HT1080 (cell line): ENCODE measurements at regions not wholly inside any gene's neighbourhood (a gene's known extent, or its start where the extent isn't known, plus 50 kb on each side); places are given as distances from the start of the nearest gene placed in this dataset.
A peak's percentile ranks its signal among the peaks of the same experiment; 100 is the strongest.
"Not testable (repeated sequence)": the region's sequence is repeated elsewhere in the genome, so short reads cannot be mapped to it uniquely, and the experiment has no call there.

Experiments used
- DNase-seq: peaks from one replicate; pipeline ENCODE4 v3.0.0-alpha.2; 2015; ENCODE audit warnings: low read depth

DNA sequence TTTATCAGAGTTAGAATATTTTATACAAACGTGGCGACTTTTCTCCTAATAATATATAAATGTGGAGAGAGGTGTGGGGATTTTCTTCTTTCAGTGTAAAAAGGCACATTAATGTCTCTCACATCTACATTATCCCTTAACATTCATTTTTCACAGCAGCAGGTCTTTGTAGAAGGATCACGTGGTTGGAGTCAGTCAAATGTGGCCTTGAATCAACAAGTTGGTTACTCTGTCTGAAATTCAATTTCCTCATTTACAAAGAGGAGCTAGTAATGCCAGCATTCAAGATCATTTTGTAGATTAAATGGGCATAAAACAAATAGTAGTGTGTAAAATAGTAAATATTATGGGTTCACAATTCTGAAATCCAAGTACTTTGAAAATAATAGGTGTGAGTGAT is 183.1 kb upstream of the SEMA3E start:
- no peak for DNase-seq

DNA sequence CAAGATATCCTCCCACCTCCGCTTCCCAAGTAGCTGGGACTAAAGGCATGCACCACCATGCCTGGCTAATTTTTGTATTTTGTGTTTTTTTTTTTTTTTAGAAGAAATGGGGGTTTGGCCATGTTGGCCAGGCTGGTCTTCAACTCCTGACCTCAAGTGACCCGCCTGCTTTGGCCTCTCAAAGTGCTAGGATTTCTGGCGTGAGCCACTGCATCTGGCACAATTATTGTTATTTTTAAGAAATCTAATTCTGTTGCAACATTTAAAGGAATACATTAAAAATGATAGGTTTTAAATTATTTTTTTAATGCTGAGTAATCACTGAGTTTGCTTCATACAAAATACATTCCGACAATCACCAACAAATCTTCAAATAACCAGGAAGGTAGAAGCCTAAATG is 178.1 kb upstream of the SEMA3E start:
- no peak for DNase-seq

DNA sequence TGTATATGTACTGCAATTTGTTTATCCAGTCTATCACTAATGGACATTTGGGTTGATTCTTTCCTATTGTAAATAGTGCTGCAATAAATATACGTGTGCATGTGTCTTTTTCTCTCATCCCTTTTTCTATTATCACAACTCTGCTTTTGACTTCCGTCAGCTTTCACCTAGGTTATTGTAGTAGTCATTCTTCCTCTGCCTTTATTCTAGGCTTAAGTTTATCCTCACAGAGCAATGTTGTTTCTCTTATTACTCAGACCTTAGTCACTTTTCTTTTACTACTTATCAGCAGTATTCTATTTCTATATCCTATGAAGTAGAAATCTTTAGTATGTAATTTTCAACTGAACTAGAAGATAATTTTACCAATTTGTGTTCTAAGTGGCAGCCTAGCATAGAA is 175.3 kb upstream of the SEMA3E start:
- peak; percentile 56 for DNase-seq

DNA sequence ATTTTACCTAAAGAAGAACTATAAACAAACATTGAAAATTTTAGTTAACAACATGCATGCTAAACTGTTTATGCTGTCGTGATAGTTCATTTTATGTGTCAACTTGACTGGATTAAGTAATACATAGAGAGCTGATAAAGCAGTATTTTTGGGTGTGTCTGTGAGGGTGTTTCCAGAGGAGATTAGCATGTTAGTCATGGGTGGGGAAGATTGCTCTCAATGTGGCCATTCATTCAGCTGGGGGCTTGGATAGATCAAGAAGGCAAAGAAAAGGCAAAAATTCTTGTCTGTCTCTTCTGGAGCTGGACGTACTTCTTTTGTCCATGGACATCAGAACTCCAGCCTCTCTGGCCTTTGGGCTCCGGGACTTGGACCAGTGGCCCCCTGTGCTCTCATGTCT is 172.9 kb upstream of the SEMA3E start:
- DNase-seq: no peak

DNA sequence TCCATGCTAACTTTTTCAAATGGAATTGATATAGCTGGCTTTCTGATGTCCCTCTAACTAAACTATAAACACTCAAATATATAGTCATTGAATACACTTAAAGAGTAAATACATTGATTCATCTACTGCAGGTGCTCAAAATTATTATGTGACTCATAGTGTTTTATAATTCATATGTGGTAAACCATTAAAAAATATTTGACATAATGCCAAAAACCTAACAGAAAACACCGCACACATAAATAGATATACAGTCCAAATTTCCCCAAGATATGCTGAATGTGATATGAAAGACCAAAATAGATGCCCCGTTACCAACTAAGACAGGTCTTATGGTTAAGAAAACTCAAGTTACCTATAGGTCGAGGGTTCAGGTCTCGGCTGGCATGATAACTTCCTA is 171.7 kb upstream of the SEMA3E start:
- no peak for DNase-seq

DNA sequence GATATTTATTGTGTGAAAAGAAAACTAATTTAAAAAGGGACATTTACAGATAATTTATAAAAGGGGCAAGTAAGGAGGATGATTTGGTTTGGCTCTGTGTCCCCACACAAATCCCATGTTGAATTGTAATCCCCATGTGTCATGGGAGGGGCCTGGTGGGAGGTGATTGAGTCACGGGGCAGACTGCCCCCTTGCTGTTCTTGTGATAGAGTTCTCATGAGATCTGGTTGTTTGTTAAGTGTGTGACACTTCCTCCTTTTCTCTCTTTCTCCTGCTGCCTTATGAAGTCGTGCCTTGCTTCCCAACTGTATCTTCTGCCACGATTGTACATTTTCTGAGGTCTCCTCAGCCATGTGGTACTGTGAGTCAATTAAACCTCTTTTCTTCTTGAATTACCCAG is 171.0 kb upstream of the SEMA3E start:
- DNase-seq: peak; percentile 22

DNA sequence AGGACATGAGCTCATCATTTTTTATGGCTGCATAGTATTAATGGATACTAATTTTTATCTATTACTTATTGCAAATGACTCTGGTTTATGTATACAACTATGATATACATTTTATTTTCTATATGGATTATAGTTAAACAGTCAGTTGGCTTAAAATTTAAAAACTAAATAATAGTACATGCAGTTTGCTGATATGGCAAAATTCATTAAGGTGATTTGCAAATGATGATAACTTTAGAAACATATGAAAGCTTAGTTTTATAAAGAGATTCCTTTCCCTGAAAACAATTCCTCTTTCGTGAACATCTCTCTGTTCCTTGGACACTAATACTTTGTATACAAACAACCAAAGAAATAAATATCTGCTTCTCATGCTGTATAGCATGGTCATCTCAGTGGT is 165.5 kb upstream of the SEMA3E start:
- no peak for DNase-seq

DNA sequence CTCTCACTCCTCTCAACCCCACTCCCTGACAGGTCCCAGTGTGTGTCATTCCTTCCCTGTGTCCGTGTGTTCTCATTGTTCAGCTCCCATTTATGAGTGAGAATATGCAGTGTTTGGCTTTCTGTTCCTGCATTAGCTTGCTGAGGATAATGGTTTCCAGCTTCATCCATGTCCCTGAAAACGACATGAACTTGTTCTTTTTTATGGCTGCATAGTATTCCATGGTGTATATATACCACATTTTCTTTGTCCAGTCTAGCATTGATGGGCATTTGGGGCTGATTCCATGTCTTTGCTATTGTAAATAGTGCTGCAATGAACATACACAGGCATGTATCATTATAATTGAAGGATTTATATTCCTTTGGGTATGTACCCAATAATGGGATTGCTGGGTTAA is 163.6 kb upstream of the SEMA3E start:
- DNase-seq: not testable (repeated sequence)

DNA sequence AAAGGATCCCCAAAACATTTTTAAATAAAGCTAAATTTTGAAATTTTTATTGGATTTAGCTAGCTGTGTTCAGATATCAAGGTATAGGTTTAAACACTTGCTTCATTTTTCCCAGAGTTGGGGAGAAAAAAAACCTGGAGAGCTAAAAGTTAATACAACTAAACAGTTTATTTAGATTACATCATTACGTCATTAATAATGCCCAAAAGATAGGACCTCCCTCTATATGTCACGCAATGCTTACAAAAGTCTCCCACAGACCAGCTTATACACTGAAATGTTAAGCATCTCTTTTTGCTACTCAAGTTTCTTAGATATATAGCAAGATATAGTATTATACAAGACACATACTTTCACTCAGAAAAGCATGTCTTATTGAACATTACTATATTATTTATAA is 160.0 kb upstream of the SEMA3E start:
- DNase-seq: no peak

DNA sequence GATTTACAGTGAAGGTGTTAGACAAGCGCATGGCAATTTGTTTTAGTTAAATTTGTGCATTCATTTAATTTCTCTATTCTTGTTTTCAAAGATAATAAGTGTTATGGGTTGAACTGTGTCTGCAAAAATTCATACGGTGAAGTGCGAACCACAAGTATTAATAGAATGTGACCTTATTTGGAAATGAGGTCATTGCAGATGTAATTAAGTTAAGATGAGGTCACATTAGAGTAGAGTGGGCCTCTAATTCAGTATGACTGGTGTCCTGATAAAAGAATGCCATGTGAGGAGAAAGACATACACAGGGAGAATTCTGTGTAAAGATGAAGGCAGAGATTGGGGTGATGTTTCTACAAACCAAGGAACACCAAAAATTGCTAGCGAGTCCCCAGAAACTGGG is 158.8 kb upstream of the SEMA3E start:
- no peak for DNase-seq

DNA sequence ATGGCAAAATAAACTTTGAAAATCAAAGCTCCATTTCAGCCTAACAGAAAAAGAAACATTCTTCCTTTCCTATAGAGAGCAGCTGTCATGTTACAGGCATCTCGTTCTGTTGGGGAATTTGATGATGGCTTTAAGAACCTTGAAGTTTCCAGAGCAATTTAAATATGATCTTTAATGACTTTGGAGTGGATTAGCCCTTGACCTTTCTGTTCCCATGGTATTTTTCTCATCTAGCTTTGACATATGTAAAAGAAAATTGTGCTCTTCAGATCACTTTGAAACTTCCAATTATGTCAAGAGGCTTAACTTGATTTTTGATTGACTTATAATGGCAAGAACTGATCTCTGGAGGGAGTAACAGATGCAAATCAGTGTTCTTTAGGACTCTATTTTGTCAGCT is 157.6 kb upstream of the SEMA3E start:
- DNase-seq: no peak

DNA sequence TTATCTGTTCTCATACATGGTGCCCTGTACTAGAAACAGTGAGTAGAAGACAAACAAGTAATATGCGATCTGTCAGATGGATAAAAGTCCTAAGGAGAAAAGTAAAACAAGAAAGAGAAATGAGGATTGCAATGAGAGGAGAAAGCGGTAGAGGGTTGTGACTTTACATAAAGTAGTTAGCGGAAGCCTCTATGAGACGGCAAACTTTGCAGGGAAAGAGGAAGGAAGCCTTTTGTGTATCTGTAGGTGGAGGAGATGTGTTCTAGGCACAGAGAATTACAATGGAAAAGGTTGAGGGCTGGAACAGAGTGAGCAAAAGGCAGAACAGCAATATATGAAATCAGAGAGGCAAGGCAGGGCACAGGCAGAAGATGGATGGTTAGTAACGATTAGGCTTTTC is 150.4 kb upstream of the SEMA3E start:
- no peak for DNase-seq

DNA sequence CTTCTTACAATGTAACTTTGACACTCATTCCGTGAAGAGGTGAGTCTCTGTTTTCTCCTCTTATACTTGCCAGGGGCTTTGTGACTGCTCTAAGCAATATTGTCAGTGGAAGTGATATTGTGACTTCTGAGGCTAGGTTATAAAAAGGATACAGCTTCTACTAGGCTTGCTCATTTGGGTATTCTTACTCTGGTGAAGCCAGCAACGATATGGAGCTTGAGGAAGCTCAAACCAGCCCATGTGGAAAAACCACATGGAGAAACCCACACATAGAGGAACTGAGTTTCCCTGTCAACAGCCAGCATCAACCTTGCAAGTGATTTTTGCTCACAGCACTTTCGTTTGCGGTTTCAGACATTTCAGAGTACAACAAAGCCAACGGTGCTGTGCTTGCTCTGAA is 149.6 kb upstream of the SEMA3E start:
- DNase-seq: no peak

DNA sequence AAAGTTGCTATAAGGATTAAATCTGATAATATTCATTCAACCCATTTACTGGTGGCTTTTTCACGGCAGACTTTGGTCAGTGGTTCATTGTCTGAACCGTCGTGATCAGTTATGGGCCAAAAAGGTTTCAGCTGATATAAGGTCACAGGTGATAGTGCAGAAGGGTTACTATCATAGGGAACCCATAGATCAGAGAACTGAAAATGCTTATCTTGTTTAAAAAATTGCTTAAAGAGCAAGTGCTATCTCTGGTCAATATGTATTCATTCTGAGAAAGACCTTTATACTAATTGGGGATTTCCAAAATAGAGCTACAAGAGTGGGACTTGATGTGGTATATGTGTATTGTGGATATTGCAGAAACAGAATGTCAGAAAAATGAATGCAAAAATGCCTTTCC is 147.8 kb upstream of the SEMA3E start:
- no peak for DNase-seq

DNA sequence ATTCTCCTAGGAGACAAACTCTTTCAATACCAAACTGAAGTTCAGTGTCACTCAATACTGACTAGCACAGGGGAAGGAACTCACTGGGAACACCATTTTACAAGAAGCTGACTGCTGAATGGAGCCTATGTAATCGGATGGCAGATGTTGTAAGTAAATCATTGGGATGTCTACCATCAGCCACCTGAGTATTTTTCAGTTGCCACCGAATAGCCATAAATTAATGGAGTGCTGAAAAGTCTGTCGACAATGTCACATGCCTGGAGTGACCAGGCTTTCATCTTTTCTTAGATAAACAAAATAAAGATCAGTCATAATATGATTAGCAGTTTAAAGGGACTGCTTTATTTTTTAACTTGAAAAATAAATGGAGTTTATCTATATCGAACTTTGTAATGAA is 145.9 kb upstream of the SEMA3E start:
- no peak for DNase-seq

DNA sequence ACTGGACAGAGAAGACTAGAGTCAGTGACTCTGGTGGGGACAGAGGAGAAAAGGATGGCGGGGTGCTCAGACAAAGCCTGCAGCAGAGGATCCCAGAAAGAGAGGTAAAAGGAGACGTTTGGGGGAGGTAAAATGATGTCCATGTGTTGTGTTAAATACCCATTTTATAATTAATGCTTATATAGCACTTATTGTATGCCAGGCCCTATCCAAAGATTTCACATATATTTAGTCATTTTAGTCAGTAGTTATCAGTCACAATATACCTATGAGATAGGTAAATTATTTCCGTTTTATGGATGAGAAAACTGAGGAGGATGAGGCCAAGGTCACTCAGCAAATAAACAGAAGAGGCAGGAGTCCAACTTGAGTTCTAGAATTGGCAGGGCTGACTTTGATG is 144.6 kb upstream of the SEMA3E start:
- DNase-seq: no peak

DNA sequence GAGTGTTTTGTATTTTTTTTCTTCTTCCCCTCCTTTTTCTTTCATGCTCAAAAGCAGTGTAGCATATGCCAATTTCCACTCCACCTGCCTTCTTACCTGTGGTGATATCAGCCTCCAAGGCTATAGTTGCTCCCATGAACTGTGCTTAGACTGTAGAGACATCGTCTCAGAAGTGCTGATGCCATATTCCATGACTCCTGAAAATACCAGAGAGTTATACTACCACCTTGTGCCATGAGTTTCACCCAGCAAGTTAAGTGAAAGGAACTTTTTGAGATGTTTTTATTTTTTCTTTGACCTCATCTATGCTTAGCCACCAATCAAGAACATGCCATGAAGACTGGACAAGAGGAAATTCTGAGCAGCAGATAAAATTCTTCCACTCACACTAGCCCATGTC is 142.8 kb upstream of the SEMA3E start:
- no peak for DNase-seq

DNA sequence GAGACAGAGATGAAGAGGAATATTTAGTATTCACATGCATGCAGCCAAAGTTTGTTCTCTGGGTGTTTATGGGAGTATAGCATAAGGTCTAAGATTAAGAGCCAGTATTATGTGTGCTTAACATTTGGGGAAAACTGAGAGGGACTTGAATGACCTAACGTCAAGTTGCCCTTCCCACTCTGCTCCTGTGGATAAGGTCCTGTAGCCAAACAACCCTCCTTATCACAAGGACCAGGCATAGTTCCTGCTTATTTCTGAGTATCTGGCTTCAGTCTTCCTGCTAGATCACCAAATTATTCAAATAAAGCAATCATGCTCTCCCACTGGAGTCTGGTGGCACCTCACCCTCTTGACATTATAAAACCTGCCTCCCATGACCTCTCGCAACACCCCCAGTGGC is 137.9 kb upstream of the SEMA3E start:
- DNase-seq: no peak

DNA sequence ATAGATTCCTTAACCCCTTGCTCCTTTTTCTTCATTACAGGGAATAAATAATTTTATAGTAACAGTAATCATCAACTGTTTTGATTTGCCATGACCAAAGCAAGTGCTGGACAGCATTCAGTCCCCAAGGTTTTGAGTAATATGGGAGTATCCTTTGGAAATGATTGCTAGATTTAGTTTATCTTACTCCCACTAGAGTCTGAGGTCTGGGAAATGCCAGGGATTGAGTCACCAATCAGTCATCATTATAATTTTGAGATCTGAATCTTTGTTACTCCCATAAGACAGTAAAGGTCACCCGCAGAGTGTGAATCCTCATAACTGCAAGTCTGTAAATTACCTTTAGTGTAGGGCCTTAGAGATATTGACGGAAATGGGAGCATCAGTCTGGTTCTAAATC is 133.7 kb upstream of the SEMA3E start:
- DNase-seq: peak; percentile 56

DNA sequence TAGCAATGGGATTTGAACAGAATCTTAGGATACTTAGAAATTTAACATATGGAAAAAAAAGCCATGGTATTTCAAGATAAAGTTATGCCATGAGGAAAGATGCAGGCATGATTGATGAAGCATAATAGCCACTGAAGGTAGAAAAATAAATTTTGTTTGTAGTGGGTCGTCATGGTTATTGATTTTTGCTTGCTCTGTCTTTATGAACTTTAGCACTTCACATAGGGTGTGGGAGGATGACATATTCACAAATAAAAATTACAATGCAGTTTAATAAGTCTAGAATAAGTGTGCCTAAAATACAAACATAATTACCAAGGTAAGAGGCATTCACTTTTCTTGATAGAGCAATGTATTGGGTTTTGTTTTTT is 129.1 kb upstream of the SEMA3E start:
- no peak for DNase-seq

DNA sequence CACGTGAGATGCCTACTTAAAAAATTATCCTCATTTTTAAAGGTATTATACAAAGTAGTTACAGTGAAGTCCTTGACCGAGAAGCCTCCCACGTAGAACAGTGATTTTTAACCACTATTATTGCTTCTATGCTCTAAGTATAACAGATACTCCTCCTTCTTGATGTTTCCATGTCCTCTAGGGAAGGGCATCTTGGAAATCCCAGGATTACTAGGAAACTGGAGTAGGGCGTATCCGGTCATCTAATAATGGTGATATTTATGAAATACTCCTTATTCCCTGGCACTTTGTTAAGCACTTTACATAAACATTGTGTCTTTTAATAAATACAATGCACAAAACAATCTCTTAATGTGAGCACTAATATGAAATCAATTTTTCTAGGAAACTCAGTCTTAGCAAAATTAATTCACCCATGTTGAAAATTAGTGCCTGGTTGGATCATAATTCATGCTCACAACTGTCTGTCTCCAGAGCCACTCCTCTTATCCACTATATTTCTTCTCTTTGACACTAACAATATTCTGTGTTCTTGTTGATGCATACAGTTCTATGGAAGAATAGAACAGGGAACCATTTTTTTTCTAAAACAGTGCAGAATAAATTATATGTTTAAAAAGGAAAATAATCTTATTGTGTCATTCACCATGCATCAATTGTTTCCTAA is 128.6 kb upstream of the SEMA3E start:
- DNase-seq: no peak

DNA sequence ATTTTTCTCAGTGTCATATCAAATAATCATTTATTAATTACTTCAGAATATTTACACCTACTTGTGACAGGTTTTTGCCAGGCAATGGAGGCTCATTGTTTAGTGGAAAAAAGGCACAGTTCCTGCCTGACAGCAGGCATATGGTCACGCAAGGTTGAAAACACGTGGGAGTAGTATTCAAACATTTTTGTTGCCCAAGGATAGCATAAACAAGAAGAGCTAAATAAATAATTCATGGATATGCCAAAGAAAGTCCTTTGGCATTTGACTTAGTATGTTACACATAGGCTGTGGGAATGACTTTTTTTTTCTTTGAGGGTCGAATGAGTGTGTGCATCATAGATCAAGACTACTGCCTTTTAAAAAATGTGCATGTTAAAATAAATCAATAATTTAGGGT is 120.5 kb upstream of the SEMA3E start:
- DNase-seq: no peak

DNA sequence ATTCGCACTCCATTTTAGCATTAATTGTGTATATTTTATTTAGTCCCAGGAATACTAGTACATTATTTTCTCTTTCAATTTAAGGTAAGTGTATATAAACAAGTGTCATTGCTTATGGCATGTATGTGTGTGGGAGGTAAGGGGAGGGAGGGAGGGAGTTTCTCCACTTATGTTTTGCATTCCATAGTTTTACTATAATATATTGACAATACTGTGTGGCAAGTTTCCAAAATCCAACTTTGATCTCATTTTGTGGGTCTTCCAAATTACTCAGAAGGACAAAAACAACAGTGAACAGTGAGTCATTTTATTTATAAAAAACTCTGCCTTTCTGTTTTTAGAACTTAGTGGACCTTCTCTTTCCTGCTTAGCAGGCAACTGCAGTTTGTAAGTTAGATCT is 102.3 kb upstream of the SEMA3E start:
- DNase-seq: no peak

DNA sequence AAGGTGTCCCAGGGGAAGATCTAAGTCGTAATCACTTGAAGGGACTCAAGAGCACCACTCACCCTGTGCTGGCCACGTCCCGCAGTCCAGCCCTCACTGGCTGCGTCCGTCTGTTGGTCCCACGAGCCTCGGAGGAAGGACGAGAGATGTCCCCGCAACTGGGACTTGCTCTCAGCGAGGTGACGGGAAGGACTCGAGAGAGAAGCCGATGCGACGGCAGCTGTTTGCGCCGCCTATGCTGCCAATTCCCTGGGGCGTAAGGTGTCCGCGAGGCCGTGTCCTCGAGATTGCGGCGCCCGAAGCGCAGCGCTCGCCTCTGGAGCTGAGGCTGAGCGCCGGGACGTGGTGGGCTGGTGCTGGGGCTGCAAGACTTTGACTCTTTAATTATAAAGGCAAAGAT is 100.6 kb upstream of the SEMA3E start:
- no peak for DNase-seq
